ENCODE measurements at regions not wholly inside any gene's neighbourhood (a gene's known extent, or its start where the extent isn't known, plus 50 kb on each side); places are given as distances from the start of the nearest gene placed in this dataset.

DNA sequence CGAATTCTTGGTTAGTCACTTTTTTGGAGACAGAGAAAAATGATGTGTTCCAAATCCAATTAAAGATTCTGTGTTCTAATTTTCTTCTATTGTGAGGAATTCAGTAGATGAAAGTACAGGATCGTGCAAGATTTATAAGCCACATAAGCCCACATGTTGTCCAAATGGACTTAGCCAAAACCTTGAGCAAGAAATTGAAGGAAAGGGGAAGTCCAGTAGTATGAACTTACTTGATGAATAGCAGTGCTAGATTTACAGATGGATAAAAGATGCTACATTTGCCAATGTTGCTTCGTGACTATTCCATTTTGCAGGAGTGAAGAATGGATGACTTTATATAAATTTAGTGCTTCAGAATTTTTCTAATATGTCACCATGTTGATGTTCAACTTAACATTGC, 120.0 kb upstream of the ATP11B start:
- no peak for TF ChIP-seq EZH2 (IDR thresholded peaks at IDR 0.05; ENCODE audit: insufficient read depth, poor library complexity, severe bottlenecking)
- TF ChIP-seq EZH2phosphoT487 (IDR thresholded peaks at IDR 0.05; ENCODE audit: insufficient read depth, low read depth): no peak

All from GM23248 (cell line).